ENCODE measurements at regions not wholly inside any gene's neighbourhood (a gene's known extent, or its start where the extent isn't known, plus 50 kb on each side); places are given as distances from the start of the nearest gene placed in this dataset.

DNA sequence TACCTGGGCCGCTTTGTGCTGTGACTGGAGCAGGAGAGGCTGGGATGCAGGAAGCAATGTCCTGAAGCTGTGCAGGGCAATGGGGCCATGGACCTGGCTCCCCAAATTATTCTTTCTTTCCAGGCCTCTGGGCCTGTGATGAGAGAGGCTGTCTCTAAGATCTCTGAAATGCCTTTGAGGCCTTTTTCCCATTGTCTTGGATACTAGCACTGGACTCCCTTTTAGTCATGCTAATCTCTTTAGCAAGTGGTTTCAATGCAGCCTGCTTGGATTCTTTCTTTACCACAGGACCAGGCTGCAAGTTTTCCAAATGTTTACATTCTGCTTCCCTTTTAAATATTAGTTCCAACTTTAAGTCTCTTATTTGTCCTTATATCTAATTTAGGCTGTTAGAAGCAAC, 64.8 kb upstream of the SGO1 start:
- TF ChIP-seq, protein P1, sequence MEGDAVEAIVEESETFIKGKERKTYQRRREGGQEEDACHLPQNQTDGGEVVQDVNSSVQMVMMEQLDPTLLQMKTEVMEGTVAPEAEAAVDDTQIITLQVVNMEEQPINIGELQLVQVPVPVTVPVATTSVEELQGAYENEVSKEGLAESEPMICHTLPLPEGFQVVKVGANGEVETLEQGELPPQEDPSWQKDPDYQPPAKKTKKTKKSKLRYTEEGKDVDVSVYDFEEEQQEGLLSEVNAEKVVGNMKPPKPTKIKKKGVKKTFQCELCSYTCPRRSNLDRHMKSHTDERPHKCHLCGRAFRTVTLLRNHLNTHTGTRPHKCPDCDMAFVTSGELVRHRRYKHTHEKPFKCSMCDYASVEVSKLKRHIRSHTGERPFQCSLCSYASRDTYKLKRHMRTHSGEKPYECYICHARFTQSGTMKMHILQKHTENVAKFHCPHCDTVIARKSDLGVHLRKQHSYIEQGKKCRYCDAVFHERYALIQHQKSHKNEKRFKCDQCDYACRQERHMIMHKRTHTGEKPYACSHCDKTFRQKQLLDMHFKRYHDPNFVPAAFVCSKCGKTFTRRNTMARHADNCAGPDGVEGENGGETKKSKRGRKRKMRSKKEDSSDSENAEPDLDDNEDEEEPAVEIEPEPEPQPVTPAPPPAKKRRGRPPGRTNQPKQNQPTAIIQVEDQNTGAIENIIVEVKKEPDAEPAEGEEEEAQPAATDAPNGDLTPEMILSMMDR (conservative IDR thresholded peaks at IDR 0.05; ENCODE audit: low read depth, low read length): no peak
- TF ChIP-seq CEBPB (IDR thresholded peaks at IDR 0.05; ENCODE audit: low read depth, low read length) (no peak), CHD1 (IDR thresholded peaks at IDR 0.05; ENCODE audit: low read depth, low read length) (no peak), POLR2A (IDR thresholded peaks at IDR 0.05; ENCODE audit: low read depth, low read length) (no peak)
- TF ChIP-seq, protein P2, sequence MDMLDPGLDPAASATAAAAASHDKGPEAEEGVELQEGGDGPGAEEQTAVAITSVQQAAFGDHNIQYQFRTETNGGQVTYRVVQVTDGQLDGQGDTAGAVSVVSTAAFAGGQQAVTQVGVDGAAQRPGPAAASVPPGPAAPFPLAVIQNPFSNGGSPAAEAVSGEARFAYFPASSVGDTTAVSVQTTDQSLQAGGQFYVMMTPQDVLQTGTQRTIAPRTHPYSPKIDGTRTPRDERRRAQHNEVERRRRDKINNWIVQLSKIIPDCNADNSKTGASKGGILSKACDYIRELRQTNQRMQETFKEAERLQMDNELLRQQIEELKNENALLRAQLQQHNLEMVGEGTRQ (IDR thresholded peaks at IDR 0.05; ENCODE audit: low read depth, low read length): no peak
